HG02798 (cell line): ENCODE measurements at regions not wholly inside any gene's neighbourhood (a gene's known extent, or its start where the extent isn't known, plus 50 kb on each side); places are given as distances from the start of the nearest gene placed in this dataset.
"Not testable (repeated sequence)": the region's sequence is repeated elsewhere in the genome, so short reads cannot be mapped to it uniquely, and the experiment has no call there.

Source experiments
- ATAC-seq: cut with Tn5 transposase; IDR thresholded peaks from one replicate; pipeline ENCODE4 v1.9.1; 2021; ENCODE audit warnings: mild to moderate bottlenecking; ENCODE audit not compliant: unreplicated experiment, poor library complexity

DNA sequence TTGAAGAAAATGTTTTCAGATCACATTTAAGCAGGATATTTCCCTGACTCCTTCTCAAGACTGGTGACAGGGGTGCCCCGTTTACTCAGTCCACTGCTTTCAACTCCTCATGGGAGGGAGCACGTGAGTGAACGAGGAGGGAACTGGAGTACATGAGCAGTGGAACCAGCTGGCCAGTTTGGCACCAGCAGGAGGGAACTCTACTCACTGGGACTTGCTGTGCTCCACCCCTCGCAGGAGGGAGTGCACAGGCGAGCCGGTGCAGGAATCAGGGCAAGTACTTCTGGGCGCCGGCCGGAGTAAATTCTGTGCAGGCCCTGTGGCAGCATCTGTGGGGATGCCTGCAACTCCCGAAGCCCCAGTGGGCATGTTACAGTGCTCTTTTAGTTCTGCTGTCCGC, 1941.1 kb upstream of the C9orf72 start:
- no peak for ATAC-seq

GRCh38 chr9:29514862-29515261, 1941.6 kb upstream of the C9orf72 start:
- no peak for ATAC-seq

DNA sequence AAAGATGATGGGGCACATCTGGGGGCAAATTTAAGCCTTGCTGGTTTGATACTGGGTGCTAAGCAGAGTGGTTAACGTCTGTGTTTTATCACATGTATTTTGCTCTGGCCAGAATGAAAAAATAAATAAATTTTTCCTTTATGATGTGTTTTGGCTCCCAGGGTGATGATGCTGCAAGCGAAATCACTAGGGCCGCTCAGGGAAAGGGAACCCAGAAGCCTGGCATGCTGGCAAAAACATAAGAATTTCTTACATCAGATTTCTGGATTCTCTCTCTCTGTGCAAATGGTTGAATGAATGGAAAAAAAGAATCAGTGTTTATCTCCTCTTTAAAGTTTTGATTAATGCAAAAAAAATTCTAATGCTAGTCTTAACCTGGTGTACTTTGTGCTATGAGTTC, 1975.2 kb upstream of the C9orf72 start:
- ATAC-seq = no peak

DNA sequence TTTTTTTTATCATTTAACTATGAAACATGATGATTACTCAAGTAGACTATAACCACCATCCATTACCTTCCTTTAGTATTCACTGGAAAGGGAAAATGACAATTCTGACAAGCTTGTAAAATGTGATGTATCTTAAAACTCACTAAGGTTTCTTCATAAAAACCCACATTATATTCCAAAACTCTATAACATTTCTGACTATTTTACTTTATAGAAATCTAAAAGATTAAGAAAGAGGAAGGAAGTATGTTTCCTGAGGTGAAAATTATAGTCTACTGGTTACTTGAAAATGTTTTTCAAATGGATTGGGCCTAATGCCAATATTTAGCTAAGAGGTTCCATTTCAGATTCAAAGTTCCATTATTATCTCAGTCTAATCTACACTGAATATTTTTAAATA, 1982.2 kb upstream of the C9orf72 start:
- no peak for ATAC-seq

GRCh38 chr9:29556317-29556716, 1983.0 kb upstream of the C9orf72 start:
- no peak for ATAC-seq

DNA sequence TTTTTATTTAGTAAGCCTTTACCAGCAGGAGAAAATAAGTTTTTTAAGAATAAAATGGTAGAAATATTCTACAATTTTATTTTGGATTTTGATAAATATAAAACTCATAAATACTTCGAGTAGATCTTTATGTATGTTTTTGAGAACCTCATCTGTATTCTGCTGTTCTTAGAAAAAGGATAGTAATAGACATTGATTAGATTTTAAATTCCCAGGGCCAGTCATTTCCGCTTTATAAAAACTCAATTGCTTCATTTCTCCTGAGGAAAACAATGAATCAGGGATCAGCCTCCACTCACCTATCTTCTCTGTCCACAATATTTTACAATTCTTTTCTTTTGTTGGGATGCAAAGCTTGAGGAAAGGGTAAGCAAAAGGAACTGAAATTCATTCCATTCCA, 1983.5 kb upstream of the C9orf72 start:
- no peak for ATAC-seq

DNA sequence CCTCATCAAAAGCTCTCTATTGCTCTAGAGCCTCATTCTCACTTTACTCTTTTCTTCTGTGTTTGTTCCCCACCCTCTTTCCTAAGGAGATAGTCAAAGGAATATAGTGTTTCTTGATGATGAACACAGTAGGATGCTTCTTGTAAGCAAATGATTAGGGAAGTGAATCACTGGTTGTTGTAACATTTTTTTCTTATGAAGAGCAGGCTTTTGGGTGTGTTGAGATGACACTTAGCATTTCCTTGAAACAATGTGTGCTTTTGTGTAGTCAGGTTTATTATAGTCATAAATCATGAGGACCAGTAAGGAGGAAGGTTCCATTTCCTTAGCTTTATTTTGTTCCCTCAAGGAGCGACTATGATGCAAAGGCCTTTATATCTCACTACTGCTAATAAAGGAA, 1991.3 kb upstream of the C9orf72 start:
- ATAC-seq = no peak

GRCh38 chr9:29575219-29575618, 2001.9 kb upstream of the C9orf72 start:
- ATAC-seq = no peak

GRCh38 chr9:29588361-29588760, 2015.1 kb upstream of the C9orf72 start:
- no peak for ATAC-seq

DNA sequence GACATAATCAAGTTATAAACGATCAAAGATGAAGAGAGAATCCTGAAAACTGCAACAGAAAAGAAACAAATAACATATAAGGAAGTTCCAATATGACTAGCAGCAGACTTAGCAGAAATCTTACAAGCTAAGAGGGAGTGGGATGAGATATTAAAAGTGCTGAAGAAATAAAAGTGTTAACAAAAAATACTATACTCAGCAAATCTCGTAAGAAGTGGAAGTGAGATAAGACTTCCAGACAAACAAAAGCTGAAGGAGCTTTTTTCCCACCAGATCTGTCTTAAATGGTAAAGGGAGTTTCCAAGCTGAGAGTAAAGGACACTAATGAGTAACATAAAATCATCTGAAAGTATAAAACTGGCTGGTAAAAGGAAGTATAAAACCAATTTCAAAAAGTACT, 2036.0 kb upstream of the C9orf72 start:
- ATAC-seq = no peak

- ATAC-seq = no peak
Measured at GRCh38 chr9:29613773-29614172, 2040.5 kb upstream of the C9orf72 start.

GRCh38 chr9:29616844-29617243, 2043.6 kb upstream of the C9orf72 start:
- no peak for ATAC-seq

- no peak for ATAC-seq
Measured at GRCh38 chr9:29625292-29625731, 2052.0 kb upstream of the C9orf72 start.

- ATAC-seq = no peak
Measured at GRCh38 chr9:29625931-29626330, 2052.7 kb upstream of the C9orf72 start.

DNA sequence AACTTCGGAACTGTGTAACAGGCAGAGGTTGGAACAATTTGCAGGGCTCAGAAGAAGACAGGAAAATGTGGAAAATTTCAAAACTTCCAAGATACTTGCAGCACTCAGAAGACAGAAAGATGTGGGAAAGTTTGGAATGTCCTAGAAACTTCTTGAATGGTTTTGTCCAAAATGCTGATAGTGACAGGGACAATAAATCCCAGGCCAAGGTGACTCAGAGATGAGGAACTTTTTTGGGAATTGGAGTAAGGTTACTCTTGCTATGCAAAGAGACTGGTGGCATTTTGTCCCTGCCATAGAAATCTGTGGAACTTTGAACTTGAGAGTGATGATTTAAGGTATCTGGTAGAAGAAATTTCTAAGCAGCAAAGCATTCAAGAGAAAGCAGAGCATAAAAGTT, 2055.6 kb upstream of the C9orf72 start:
- ATAC-seq = not testable (repeated sequence)

- no peak for ATAC-seq
Measured at GRCh38 chr9:29637471-29638237, 2064.4 kb upstream of the C9orf72 start.

- ATAC-seq = no peak
Measured at GRCh38 chr9:29640507-29640906, 2067.2 kb upstream of the C9orf72 start.

DNA sequence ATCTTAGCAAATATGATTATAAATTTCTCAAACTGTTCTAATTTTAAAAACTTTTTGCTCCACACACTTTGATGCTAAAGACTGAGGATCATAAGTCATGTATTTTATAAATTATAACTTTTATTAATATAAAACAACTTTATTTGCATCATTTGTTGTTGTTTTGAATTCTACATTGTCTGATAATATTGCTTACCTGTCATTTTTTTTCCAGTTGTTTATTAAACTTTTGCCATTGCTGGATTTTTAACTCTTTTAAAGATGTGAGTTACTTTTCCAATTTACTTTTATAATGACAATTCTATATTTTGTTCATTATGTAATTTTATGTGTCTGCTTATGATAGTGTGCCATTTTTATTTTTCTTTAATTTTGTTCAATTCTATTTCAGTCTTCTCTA, 2071.2 kb upstream of the C9orf72 start:
- no peak for ATAC-seq

DNA sequence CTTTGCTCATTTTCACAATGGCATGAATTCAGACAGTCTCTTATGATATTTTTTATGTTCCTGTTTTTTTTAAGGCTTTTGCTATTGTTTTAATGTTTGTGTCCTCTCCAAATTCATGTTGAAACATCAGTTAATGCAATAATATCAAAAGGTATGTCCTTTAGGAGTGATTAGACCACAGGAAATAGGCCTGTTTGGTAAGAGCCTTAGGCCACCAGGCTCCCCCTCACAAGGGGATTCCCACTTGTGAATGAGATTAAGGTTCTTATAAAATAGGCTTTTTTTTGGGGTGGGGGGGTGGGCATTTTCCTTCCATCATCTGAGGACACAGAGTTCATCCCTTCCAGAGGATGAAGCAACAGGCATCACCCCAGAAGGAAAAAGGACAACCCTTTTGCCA, 2074.2 kb upstream of the C9orf72 start:
- no peak for ATAC-seq

DNA sequence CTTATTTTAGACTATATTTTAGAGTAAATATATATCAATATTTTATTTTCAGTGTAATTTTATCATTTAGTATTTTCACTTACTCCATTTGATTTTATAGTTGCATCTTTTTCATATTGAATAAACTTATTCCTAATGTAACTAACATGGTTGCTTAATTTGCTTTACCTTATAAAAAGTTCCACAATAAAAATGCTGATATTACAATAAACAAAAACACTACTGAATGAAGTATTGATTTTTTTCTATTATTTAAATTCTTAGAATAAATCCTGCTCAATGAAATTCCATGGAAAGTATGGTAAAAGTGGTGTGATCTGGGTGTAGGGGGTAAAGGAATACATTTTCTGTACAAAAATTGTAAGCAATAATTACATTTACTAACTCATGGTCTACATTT, 2074.9 kb upstream of the C9orf72 start:
- no peak for ATAC-seq

DNA sequence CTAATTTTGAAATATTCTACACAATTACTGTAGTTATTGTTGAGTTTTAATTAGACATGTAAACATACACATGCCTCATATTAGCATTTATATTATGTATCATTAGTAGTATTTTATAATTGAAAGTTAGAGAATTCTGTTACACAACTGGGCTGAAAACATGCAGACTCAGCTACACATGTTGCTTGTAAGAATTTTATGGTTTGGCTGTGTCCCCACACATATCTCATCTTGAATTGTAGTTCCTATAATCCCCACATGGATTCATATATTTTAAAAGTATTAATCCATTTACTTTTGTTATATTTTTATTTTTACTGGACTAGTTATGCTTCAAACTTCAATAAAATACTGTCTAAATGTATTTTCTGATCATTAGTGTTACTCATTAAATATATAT, 2075.3 kb upstream of the C9orf72 start:
- no peak for ATAC-seq

GRCh38 chr9:29656641-29657406, 2083.5 kb upstream of the C9orf72 start:
- no peak for ATAC-seq
